Testis (tissue), 2 donors: ENCODE measurements at regions not wholly inside any gene's neighbourhood (a gene's known extent, or its start where the extent isn't known, plus 50 kb on each side); places are given as distances from the start of the nearest gene placed in this dataset.

ENCODE experiments used
- CTCF ChIP-seq, 3 experiments: fragments of 450-650 bp in 2 of 3; fragments of 200-600 bp in 1 of 3; sonication (generic) in 1 of 3; IDR thresholded peaks; one replicate each; pipeline ENCODE4 v1.5.1; 2016 to 2019; ENCODE audit warnings: antibody characterized with exemption in 3 of 3, mild to moderate bottlenecking in 2 of 3, moderate library complexity in 1 of 3
- POLR2A ChIP-seq: fragments of 450-650 bp; IDR thresholded peaks from one replicate; pipeline ENCODE4 v1.6.1; 2017; ENCODE audit warnings: antibody characterized with exemption, mild to moderate bottlenecking, moderate library complexity

- TF ChIP-seq CTCF (IDR thresholded peaks at IDR 0.05) (no peak), POLR2A (no peak)
Measured at GRCh38 chr17:13437966-13438779, 163.6 kb downstream of the HS3ST3A1 start.
